Astrocyte (in vitro differentiated cells and primary cell): ENCODE measurements at regions not wholly inside any gene's neighbourhood (a gene's known extent, or its start where the extent isn't known, plus 50 kb on each side); places are given as distances from the start of the nearest gene placed in this dataset.

Source experiments
- EZH2 ChIP-seq: IDR thresholded peaks from 2 replicates; pipeline ENCODE4 v1.6.1; 2012; ENCODE audit warnings: mild to moderate bottlenecking, low read length, inconsistent platforms; ENCODE audit not compliant: insufficient read depth
- TF ChIP-seq, protein P1 (sequence below): IDR thresholded peaks from 2 replicates; pipeline ENCODE4 v1.5.1; 2011; ENCODE audit warnings: low read depth, mild to moderate bottlenecking, inconsistent platforms, low read length, moderate library complexity; ENCODE audit not compliant: insufficient read depth

GRCh38 chr6:22367346-22367745, 70.5 kb upstream of the PRL start:
- TF ChIP-seq, protein P1, sequence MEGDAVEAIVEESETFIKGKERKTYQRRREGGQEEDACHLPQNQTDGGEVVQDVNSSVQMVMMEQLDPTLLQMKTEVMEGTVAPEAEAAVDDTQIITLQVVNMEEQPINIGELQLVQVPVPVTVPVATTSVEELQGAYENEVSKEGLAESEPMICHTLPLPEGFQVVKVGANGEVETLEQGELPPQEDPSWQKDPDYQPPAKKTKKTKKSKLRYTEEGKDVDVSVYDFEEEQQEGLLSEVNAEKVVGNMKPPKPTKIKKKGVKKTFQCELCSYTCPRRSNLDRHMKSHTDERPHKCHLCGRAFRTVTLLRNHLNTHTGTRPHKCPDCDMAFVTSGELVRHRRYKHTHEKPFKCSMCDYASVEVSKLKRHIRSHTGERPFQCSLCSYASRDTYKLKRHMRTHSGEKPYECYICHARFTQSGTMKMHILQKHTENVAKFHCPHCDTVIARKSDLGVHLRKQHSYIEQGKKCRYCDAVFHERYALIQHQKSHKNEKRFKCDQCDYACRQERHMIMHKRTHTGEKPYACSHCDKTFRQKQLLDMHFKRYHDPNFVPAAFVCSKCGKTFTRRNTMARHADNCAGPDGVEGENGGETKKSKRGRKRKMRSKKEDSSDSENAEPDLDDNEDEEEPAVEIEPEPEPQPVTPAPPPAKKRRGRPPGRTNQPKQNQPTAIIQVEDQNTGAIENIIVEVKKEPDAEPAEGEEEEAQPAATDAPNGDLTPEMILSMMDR = no peak
- no peak for TF ChIP-seq EZH2
